CD14-positive monocyte (primary cell): ENCODE measurements at regions not wholly inside any gene's neighbourhood (a gene's known extent, or its start where the extent isn't known, plus 50 kb on each side); places are given as distances from the start of the nearest gene placed in this dataset.
A peak's percentile ranks its signal among the peaks of the same experiment; 100 is the strongest.

Experiments used
- DNase-seq, 3 donors: peaks; one replicate each; pipeline ENCODE4 v3.0.0-alpha.2; 2011 to 2022
- H2AFZ ChIP-seq: 2 replicates; pipeline ENCODE4 v1.6.0; 2012; ENCODE audit warnings: mild to moderate bottlenecking, low read depth, low read length, inconsistent platforms; ENCODE audit not compliant: insufficient read depth, poor library complexity, severe bottlenecking
- H3K27ac ChIP-seq, 2 donors: 1 replicate in 1 of 2; 2 replicates in 1 of 2; pipeline ENCODE4 v1.5.1; 2012 to 2013; ENCODE audit warnings: low read length in 2 of 2, control low read depth in 1 of 2, inconsistent platforms in 1 of 2, low read depth in 1 of 2, mild to moderate bottlenecking in 1 of 2
- H3K27me3 ChIP-seq, 2 donors: one replicate each; pipeline versions ENCODE4 v1.6.0 to v1.6.1; 2011 to 2013; ENCODE audit warnings: low read length in 2 of 2; ENCODE audit not compliant: control insufficient read depth in 2 of 2, insufficient read depth in 2 of 2
- H3K36me3 ChIP-seq, 2 donors: replicated peaks in 1 of 2; 1 replicate in 1 of 2; 2 replicates in 1 of 2; pipeline versions ENCODE4 v1.5.1 to v1.6.1; 2012 to 2013; ENCODE audit warnings: low read length in 2 of 2, control low read depth in 1 of 2, inconsistent platforms in 1 of 2, mild to moderate bottlenecking in 1 of 2; ENCODE audit not compliant: insufficient read depth in 2 of 2, control insufficient read depth in 1 of 2
- H3K4me1 ChIP-seq, 2 donors: 1 replicate in 1 of 2; 2 replicates in 1 of 2; pipeline versions ENCODE4 v1.5.1 to v1.6.1; 2012 to 2013; ENCODE audit warnings: low read length in 2 of 2, control low read depth in 1 of 2, inconsistent platforms in 1 of 2, mild to moderate bottlenecking in 1 of 2, moderate library complexity in 1 of 2; ENCODE audit not compliant: insufficient read depth in 2 of 2, control insufficient read depth in 1 of 2
- H3K4me2 ChIP-seq: replicated peaks from 2 replicates; pipeline ENCODE3; 2012; ENCODE audit warnings: low read length, moderate library complexity, mild to moderate bottlenecking; ENCODE audit not compliant: poor library complexity, severe bottlenecking; ENCODE audit errors: extremely low read depth
- H3K4me3 ChIP-seq, 3 experiments: fragments of 200-600 bp in 1 of 3; sonication (generic) in 1 of 3; replicated peaks in 1 of 3; 1 replicate in 2 of 3; 2 replicates in 1 of 3; pipeline ENCODE4 v1.5.1; 2011 to 2013; ENCODE audit warnings: low read length in 3 of 3, mild to moderate bottlenecking in 3 of 3, control low read depth in 2 of 3, low read depth in 2 of 3, inconsistent platforms in 1 of 3, moderate library complexity in 1 of 3
- H3K79me2 ChIP-seq: 2 replicates; pipeline ENCODE4 v1.6.0; 2012; ENCODE audit warnings: mild to moderate bottlenecking, control low read depth, inconsistent platforms, low read length, moderate library complexity; ENCODE audit not compliant: insufficient read depth
- H3K9ac ChIP-seq: 2 replicates; pipeline ENCODE4 v1.6.0; 2017; ENCODE audit warnings: low read length, mild to moderate bottlenecking; ENCODE audit not compliant: insufficient read depth, poor library complexity, severe bottlenecking
- H3K9me3 ChIP-seq, 2 donors: replicated peaks in 1 of 2; 1 replicate in 1 of 2; 2 replicates in 1 of 2; pipeline versions ENCODE4 v1.5.1 to v1.6.1; 2012 to 2013; ENCODE audit warnings: low read length in 2 of 2, control low read depth in 1 of 2; ENCODE audit not compliant: control insufficient read depth in 1 of 2, insufficient read depth in 1 of 2
- H4K20me1 ChIP-seq: 2 replicates; pipeline ENCODE4 v1.6.0; 2012; ENCODE audit warnings: mild to moderate bottlenecking, low read length, control low read depth, moderate library complexity; ENCODE audit not compliant: insufficient read depth
- H3K27ac Mint-ChIP-seq, 7 donors: one replicate each; pipeline ENCODE4 v1.8.0; 2020; ENCODE audit warnings: mild to moderate bottlenecking in 7 of 7, mixed read lengths in 7 of 7, moderate library complexity in 6 of 7, inconsistent platforms in 2 of 7
- H3K27me3 Mint-ChIP-seq, 3 donors: one replicate each; pipeline ENCODE4 v1.8.0; 2021 to 2022; ENCODE audit warnings: low read depth in 3 of 3, mild to moderate bottlenecking in 3 of 3, mixed read lengths in 3 of 3, moderate library complexity in 3 of 3, inconsistent platforms in 1 of 3
- H3K36me3 Mint-ChIP-seq, 2 donors: one replicate each; pipeline ENCODE4 v1.8.0; 2020; ENCODE audit warnings: mixed read lengths in 2 of 2, inconsistent platforms in 1 of 2, mild to moderate bottlenecking in 1 of 2
- H3K4me1 Mint-ChIP-seq: one replicate; pipeline ENCODE4 v1.8.0; 2020; ENCODE audit warnings: mild to moderate bottlenecking, mixed read lengths
- H3K4me3 Mint-ChIP-seq, 2 donors: one replicate each; pipeline ENCODE4 v1.8.0; 2020; ENCODE audit warnings: mild to moderate bottlenecking in 2 of 2, mixed read lengths in 2 of 2, moderate library complexity in 1 of 2
- H3K9me3 Mint-ChIP-seq, 7 donors: one replicate each; pipeline ENCODE4 v1.8.0; 2020 to 2022; ENCODE audit warnings: mixed read lengths in 7 of 7, mild to moderate bottlenecking in 6 of 7, moderate library complexity in 6 of 7, inconsistent platforms in 2 of 7
- WGBS: methylation state at CpG from one replicate; pipeline ENCODE4 v1.1.5; 2013; ENCODE audit warnings: missing lambda C conversion rate; ENCODE audit not compliant: insufficient coverage; 5-methylcytosine and 5-hydroxymethylcytosine counted together
- intact Hi-C, 2 donors: fragments of 100-400 bp; cut with micrococcal nuclease; formaldehyde crosslinking; loops; one replicate each; pipeline versions ENCODE4 v1.15.0 to v1.15.1; 2023
- TF ChIP-seq, protein P1 (sequence below): fragments of 200-600 bp; IDR thresholded peaks from one replicate; pipeline ENCODE4 v1.8.0; 2022; ENCODE audit warnings: antibody characterized with exemption, mild to moderate bottlenecking

DNA sequence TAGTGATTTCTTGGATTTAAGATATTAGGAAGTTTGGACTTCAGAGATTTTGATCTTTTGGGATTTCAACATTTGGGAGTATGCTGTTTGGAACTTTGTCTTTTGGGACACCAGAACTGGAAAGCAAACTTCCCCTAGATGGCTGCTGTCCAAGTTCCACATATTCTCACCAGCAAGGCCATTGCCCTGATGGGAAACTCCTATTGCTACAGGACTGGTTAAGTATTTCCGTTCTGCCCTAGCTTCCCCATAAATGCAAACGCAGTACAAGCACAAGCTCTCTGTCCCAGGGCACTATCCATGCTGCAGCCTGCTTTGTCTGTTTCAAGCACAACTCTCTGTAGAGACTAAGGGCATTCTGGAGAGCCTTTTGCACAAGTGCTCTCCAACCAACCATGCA, 79.3 kb upstream of the SLC25A13 start:
- H3K27me3 Mint-ChIP-seq = peaks cover 0 to 3% (median 1%) of the 10 kb centered on the region in 3 donors
- 60% methylated on average over 2 of the region's 2 CpGs for WGBS
- H3K36me3 Mint-ChIP-seq = no peaks in the 10 kb centered on the region
- H3K4me3 Mint-ChIP-seq = no peak overlapping the region
- DNase-seq = peak in 1 of 3 donors; percentile 19
- no peak overlapping the region for H3K4me2 ChIP-seq
- intact Hi-C loops = no loop called here
- H3K27ac Mint-ChIP-seq = no peak overlapping the region
- H3K4me1 ChIP-seq = no peaks in the 10 kb centered on the region
- peaks cover 2% of the 10 kb centered on the region for H3K4me1 Mint-ChIP-seq
- no peak overlapping the region for H2AFZ ChIP-seq
- H3K4me3 ChIP-seq = no peak overlapping the region
- TF ChIP-seq, protein P1, sequence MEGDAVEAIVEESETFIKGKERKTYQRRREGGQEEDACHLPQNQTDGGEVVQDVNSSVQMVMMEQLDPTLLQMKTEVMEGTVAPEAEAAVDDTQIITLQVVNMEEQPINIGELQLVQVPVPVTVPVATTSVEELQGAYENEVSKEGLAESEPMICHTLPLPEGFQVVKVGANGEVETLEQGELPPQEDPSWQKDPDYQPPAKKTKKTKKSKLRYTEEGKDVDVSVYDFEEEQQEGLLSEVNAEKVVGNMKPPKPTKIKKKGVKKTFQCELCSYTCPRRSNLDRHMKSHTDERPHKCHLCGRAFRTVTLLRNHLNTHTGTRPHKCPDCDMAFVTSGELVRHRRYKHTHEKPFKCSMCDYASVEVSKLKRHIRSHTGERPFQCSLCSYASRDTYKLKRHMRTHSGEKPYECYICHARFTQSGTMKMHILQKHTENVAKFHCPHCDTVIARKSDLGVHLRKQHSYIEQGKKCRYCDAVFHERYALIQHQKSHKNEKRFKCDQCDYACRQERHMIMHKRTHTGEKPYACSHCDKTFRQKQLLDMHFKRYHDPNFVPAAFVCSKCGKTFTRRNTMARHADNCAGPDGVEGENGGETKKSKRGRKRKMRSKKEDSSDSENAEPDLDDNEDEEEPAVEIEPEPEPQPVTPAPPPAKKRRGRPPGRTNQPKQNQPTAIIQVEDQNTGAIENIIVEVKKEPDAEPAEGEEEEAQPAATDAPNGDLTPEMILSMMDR = no peak
- H3K27me3 ChIP-seq = no peaks in the 10 kb centered on the region
- no peak overlapping the region for H3K27ac ChIP-seq
- H3K9me3 ChIP-seq = no peaks in the 10 kb centered on the region
- H3K9ac ChIP-seq = no peak overlapping the region
- H3K79me2 ChIP-seq = no peaks in the 10 kb centered on the region
- H4K20me1 ChIP-seq = no peaks in the 10 kb centered on the region
- no peaks in the 10 kb centered on the region for H3K36me3 ChIP-seq
- H3K9me3 Mint-ChIP-seq = peaks cover 0 to 10% (median 2%) of the 10 kb centered on the region in 7 donors

DNA sequence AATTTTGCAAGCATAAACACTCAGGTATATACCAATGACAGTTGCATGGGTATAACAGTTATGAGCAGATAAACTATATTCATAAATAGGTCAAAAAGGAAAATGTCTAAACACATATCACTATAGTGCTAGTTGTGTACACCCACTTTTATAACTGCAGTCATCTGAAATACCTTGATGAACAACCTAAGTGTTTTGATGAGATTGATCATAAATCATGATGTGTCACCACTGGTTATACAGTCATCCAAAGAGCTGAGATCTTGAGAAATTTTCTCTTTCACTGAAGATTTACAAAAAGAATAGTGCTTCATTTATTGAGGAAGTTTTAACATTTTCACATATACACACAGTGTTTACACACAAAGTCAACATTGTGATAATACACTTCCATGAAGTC, 78.6 kb upstream of the SLC25A13 start:
- Histone ChIP-seq H3K9ac (no peak overlapping the region), H3K27ac (no peak overlapping the region), H3K4me1 (no peaks in the 10 kb centered on the region), H3K36me3 (no peaks in the 10 kb centered on the region), H3K4me3 (no peak overlapping the region), H3K4me2 (no peak overlapping the region), H3K9me3 (no peaks in the 10 kb centered on the region), H3K79me2 (no peaks in the 10 kb centered on the region), H3K27me3 (no peaks in the 10 kb centered on the region), H4K20me1 (no peaks in the 10 kb centered on the region), H2AFZ (no peak overlapping the region)
- peaks cover 0 to 3% (median 1%) of the 10 kb centered on the region in 3 donors for H3K27me3 Mint-ChIP-seq
- H3K27ac Mint-ChIP-seq = no peak overlapping the region
- TF ChIP-seq, protein P1 = no peak
- no peaks in the 10 kb centered on the region for H3K36me3 Mint-ChIP-seq
- H3K4me1 Mint-ChIP-seq = peaks cover 2% of the 10 kb centered on the region
- DNase-seq = no peak
- H3K4me3 Mint-ChIP-seq = no peak overlapping the region
- H3K9me3 Mint-ChIP-seq = peaks cover 0 to 10% (median 5%) of the 10 kb centered on the region in 7 donors
- intact Hi-C loops = no loop called here
